ENCODE measurements at regions not wholly inside any gene's neighbourhood (a gene's known extent, or its start where the extent isn't known, plus 50 kb on each side); places are given as distances from the start of the nearest gene placed in this dataset.
A peak's percentile ranks its signal among the peaks of the same experiment; 100 is the strongest.
"Not testable (repeated sequence)": the region's sequence is repeated elsewhere in the genome, so short reads cannot be mapped to it uniquely, and the experiment has no call there.

DNA sequence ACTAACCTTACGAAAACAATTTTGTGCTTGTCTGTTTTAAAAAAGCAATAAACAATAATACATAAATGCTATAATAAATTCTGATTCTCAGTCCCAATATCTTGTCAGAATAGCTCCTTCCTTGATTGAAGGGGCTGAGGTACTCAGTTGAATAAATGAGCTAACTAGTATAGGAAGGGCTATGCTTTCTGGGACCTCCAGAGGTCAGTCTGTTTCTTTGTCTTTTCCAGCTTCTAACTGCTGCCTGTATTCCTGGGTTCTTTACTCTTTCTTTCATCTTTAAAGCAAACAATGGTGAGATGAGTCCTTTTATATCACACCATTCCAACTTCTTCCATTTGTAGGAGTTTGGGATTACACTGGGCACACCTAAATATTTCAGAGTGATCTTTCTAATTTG is 1297.0 kb upstream of the ATXN8OS start:
- peak; percentile 49 for DNase-seq (ENCODE audit: low spot score)

GRCh38 chr13:68808456-68808855 is 1299.2 kb upstream of the ATXN8OS start:
- no peak for DNase-seq (ENCODE audit: low spot score)

GRCh38 chr13:68806125-68806524 is 1301.5 kb upstream of the ATXN8OS start:
- no peak for DNase-seq (ENCODE audit: low spot score)

- DNase-seq (ENCODE audit: low spot score), result no peak
These were observed 1323.4 kb upstream of the ATXN8OS start for GRCh38 chr13:68784275-68784674.

- DNase-seq (ENCODE audit: low spot score), result no peak
These were observed 1348.0 kb upstream of the ATXN8OS start for GRCh38 chr13:68759617-68760016.

- DNase-seq (ENCODE audit: low spot score), result no peak
These were observed 1357.8 kb upstream of the ATXN8OS start for GRCh38 chr13:68749796-68750195.

- DNase-seq (ENCODE audit: low spot score), result no peak
These were observed 1359.6 kb upstream of the ATXN8OS start for GRCh38 chr13:68748038-68748437.

DNA sequence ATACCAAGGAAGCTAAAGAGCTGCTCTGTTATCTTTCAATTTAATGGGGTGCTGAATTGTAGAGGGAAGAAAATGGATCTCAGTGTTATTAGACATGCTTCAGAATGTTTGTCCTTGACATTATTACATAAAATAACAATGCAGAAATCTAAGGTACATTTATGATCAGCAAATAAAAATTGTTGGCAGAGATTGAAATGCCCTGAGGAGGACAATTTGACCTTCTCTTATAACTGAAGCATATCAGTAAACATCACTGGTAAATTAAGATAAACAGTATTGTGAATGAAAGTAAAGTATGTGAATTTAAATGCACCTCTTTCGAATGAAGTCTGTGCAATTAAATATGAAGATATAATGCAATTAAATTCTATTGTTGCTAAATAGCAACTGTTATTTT is 1362.1 kb upstream of the ATXN8OS start:
- no peak for DNase-seq (ENCODE audit: low spot score)

DNA sequence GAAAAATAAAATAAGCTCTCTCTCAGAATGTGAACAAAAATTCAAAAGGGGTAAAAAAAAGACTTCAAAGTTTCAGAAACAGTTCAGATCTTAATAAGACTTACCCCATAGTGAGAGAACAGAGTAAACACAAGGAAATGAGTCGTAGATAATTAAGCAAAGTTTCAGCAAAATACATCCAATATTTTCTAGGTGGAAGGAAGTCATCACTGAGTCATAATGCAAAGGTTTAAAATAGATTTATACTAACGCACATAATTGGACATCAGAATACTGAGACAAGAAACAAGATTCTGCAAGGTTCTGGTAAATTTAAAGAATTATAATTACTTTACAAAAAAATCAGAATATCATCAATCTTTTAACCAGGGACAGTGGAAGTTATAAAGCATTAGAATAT is 1370.7 kb upstream of the ATXN8OS start:
- peak; percentile 77 for DNase-seq (ENCODE audit: low spot score)

- no peak for DNase-seq (ENCODE audit: low spot score)
These were observed 1379.8 kb upstream of the ATXN8OS start for GRCh38 chr13:68727798-68728197.

- DNase-seq (ENCODE audit: low spot score), result peak; percentile 80
These were observed 1380.5 kb upstream of the ATXN8OS start for GRCh38 chr13:68727165-68727564.

DNA sequence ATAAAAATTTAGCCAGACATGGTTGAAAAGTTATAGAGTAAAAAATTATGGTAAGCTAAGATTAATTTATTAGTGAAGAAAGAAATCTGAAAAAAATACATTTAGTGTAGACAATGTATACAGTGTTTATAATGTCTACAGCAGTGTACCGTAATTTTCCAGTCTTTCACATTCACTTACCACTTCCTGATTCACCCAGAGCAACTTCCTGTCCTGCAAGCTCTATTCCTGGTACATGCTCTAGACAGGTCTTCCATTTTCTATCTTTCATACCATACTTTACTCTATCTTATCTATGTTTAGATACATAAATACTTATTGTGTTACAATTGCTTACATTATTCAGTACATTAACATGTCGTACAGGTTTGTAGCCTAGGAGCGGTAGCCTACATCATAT is 1387.8 kb upstream of the ATXN8OS start:
- DNase-seq (ENCODE audit: low spot score), result no peak

DNA sequence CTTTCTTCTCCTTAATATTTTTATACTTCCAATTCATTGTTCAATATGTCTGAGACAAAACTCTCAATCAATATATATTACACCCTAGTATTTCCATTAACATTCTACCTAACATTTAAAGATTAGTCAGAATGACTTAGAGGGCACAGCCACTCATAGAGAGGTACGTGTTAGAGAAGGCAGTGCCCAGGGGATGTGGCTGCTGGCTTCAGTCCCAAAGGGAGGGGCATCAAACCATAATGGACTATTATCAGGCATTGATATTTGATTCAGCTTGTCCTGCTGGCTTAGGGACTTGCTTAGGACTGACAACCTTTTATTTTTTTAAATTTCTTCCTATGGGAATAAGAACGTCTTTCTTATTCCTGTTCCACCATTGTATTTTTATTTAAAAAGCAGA is 1392.0 kb upstream of the ATXN8OS start:
- no peak for DNase-seq (ENCODE audit: low spot score)

- no peak for DNase-seq (ENCODE audit: low spot score)
These were observed 1393.3 kb upstream of the ATXN8OS start for GRCh38 chr13:68714292-68714691.

- DNase-seq (ENCODE audit: low spot score), result no peak
These were observed 1394.2 kb upstream of the ATXN8OS start for GRCh38 chr13:68713394-68713793.

- DNase-seq (ENCODE audit: low spot score), result no peak
These were observed 1399.2 kb upstream of the ATXN8OS start for GRCh38 chr13:68708336-68708908.

- not testable (repeated sequence) for DNase-seq (ENCODE audit: low spot score)
These were observed 1401.6 kb upstream of the ATXN8OS start for GRCh38 chr13:68706044-68706443.

DNA sequence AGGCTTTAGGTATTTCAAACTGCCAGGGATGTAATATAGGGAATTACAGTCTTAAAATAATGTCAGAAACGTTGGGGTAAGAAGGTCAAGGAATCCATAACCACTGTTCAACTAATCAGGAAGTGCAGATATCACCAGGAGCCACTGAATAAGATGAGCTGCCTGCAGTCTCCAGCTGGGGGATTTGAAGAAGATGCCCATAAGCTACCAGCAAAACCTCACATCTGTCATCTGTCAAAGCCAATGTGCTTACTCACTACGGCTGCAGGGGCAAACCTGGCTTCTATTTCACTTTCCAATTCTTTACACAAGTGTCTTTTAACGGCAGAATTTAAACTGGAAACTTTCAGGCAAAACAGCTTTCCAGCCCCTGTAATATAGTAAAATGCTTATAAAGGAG is 1410.1 kb upstream of the ATXN8OS start:
- no peak for DNase-seq (ENCODE audit: low spot score)

DNA sequence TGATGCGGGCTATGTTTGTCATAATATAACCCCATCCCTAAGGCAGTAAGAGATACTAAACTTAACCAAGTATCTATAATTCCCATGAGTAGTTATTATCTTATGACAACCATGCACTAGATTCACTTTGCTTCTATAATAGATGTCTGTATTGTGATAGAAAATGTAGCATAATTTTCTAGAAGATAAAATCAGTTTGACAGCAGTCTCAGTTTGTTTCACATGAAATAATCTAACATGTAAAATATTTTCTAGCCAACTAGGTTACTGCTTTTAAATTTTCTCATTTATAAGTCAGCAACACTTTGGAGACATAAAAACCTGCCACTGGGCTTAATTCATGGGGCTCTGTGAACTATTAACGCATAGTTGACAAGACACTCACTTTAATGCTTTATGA is 1410.7 kb upstream of the ATXN8OS start:
- no peak for DNase-seq (ENCODE audit: low spot score)

DNA sequence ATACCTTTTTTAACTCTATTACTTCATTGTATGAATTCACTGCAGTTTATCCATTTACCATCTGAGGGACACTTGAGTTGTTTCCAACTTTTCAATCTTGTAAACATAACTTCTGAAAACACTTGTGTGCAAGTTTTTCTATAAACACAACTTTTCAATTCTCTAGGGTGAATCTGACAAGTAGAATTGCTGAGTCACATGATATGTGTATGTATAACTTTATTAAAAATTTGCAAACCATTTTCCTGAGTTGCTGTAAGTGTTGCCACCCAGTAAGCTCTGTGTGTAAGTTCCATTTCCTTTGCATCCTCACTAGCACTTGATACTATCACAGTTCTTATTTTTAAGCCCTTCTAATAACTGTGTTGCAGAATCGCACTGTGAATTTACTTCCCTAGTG is 1415.6 kb upstream of the ATXN8OS start:
- DNase-seq (ENCODE audit: low spot score), result no peak

DNA sequence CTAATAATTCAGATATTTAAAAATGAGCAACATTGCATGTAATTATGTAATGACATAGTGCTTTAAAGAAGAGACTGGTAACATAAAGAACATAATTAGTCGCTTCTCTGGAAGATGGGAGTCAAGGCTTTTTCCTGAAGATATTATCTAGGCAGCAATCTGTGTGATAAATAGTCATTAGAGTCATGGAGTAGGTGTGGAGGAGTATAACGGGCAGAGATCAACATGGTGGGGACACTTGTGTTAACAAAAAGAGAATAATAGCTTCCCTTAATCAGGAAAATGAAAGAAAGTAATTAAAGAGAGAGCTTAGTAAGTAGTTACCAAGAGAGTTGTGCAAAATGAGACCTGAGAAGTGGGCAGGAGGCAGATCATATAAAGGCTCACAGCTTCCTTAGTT is 1417.1 kb upstream of the ATXN8OS start:
- no peak for DNase-seq (ENCODE audit: low spot score)

DNA sequence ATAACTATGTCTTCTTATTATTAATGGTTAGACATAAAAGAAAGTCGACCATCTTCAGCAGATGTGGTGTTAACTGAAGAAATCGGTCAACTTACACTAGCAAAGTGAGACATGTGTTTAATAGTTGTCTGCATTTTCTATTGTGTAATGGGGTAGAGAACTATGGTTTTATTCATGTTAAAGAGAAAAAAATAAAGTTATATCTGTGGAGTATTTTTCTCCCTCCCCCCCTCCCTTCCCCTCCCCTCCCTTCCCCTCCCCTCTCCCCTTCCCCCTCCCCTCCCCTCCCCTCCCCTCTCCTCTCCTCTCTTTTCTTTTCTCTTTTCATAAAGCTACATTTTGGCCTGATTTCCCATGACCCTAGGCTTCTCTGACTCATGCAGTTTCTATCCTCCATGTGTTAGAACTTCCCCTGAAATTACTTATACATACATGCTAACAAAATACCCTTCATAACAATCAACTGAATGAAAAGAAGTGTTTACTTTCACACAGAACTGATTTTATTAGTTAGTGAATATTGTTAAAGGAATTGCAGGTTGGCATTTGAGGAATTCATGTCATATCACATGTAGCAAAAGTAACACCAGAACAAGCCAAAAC is 1431.0 kb upstream of the ATXN8OS start:
- no peak for DNase-seq (ENCODE audit: low spot score)

DNA sequence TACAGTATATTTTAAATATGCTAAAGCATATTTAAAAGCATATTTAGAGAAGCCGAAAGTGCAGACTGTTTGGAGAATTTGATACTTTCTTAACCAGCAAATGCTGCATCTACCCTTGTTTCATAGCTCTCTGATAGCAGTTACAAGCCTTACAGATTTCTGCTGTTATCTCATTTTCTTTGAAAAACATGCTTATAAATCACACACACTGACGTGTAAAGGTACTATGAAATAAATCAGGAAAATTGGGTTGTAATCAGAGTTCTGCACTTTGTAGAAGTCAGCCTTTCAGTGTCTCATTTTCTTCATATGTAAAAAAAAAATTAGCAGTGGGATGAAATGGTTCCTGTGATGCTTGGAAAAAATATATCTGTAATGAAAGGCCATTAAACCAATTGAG is 1432.4 kb upstream of the ATXN8OS start:
- DNase-seq (ENCODE audit: low spot score), result no peak

GRCh38 chr13:68667863-68668262 is 1437.7 kb upstream of the PCDH9 start:
- DNase-seq (ENCODE audit: low spot score), result no peak
